SW 1271 (cell line): ENCODE measurements at regions not wholly inside any gene's neighbourhood (a gene's known extent, or its start where the extent isn't known, plus 50 kb on each side); places are given as distances from the start of the nearest gene placed in this dataset.

Experiments used
- DNase-seq, 2 experiments: peaks; one replicate each; lab custom pipeline; 2025; lab: John Stamatoyannopoulos, UW

GRCh38 chr14:65186951-65187350 is 84.6 kb upstream of the MAX start:
- DNase-seq: no peak

- no peak for DNase-seq
Measured at GRCh38 chr14:65187421-65188049, 85.2 kb upstream of the MAX start.

GRCh38 chr14:65190312-65190711 is 88.0 kb upstream of the MAX start:
- no peak for DNase-seq

- no peak for DNase-seq
Measured at GRCh38 chr14:65191716-65192115, 89.4 kb upstream of the MAX start.

GRCh38 chr14:65192686-65193085 is 90.4 kb upstream of the MAX start:
- no peak for DNase-seq

GRCh38 chr14:65193916-65194590 is 91.7 kb upstream of the MAX start:
- no peak for DNase-seq

GRCh38 chr14:65195042-65195719 is 92.9 kb upstream of the MAX start:
- no peak for DNase-seq

GRCh38 chr14:65198346-65198745 is 96.0 kb upstream of the MAX start:
- DNase-seq: no peak

- DNase-seq: no peak
Measured at GRCh38 chr14:65200454-65200853, 98.1 kb upstream of the MAX start.

- no peak for DNase-seq
Measured at GRCh38 chr14:65203574-65203973, 101.3 kb upstream of the MAX start.

- no peak for DNase-seq
Measured at GRCh38 chr14:65204056-65204455, 101.7 kb upstream of the MAX start.

- no peak for DNase-seq
Measured at GRCh38 chr14:65206078-65206447, 103.7 kb upstream of the MAX start.

GRCh38 chr14:65206448-65207096 is 104.3 kb upstream of the MAX start:
- DNase-seq: no peak

GRCh38 chr14:65208548-65208947 is 106.2 kb upstream of the MAX start:
- no peak for DNase-seq

- DNase-seq: no peak
Measured at GRCh38 chr14:65210118-65210821, 108.0 kb upstream of the MAX start.

- DNase-seq: no peak
Measured at GRCh38 chr14:65210822-65211182, 108.5 kb upstream of the MAX start.

- DNase-seq: peak in 1 of 2 experiments; percentile 34
Measured at GRCh38 chr14:65211341-65211987, 109.1 kb upstream of the MAX start.

- DNase-seq: no peak
Measured at GRCh38 chr14:65213316-65213715, 111.0 kb upstream of the MAX start.

- no peak for DNase-seq
Measured at GRCh38 chr14:65214741-65215140, 112.4 kb upstream of the MAX start.

- DNase-seq: no peak
Measured at GRCh38 chr14:65219353-65219752, 117.0 kb upstream of the MAX start.

GRCh38 chr14:65222440-65222858 is 120.1 kb upstream of the MAX start:
- DNase-seq: peak in 1 of 2 experiments; percentile 36

GRCh38 chr14:65223636-65224035 is 121.3 kb upstream of the MAX start:
- DNase-seq: no peak
